HL-60 (cell line): ENCODE measurements at regions not wholly inside any gene's neighbourhood (a gene's known extent, or its start where the extent isn't known, plus 50 kb on each side); places are given as distances from the start of the nearest gene placed in this dataset.

Experiments
- CTCF ChIP-seq: IDR thresholded peaks from one replicate; pipeline ENCODE4 v1.5.1; 2011; ENCODE audit warnings: low read length, control low read depth, inconsistent platforms; ENCODE audit not compliant: insufficient read depth
- POLR2AphosphoS5 ChIP-seq: IDR thresholded peaks from 2 replicates; pipeline ENCODE4 v1.6.1; 2012; ENCODE audit warnings: low read depth
- TF ChIP-seq, protein P1 (sequence below): IDR thresholded peaks from 2 replicates; pipeline ENCODE4 v1.6.1; 2012; ENCODE audit warnings: low read depth; ENCODE audit not compliant: insufficient replicate concordance

- no peak for TF ChIP-seq CTCF
- TF ChIP-seq POLR2AphosphoS5: no peak
- TF ChIP-seq, protein P1, sequence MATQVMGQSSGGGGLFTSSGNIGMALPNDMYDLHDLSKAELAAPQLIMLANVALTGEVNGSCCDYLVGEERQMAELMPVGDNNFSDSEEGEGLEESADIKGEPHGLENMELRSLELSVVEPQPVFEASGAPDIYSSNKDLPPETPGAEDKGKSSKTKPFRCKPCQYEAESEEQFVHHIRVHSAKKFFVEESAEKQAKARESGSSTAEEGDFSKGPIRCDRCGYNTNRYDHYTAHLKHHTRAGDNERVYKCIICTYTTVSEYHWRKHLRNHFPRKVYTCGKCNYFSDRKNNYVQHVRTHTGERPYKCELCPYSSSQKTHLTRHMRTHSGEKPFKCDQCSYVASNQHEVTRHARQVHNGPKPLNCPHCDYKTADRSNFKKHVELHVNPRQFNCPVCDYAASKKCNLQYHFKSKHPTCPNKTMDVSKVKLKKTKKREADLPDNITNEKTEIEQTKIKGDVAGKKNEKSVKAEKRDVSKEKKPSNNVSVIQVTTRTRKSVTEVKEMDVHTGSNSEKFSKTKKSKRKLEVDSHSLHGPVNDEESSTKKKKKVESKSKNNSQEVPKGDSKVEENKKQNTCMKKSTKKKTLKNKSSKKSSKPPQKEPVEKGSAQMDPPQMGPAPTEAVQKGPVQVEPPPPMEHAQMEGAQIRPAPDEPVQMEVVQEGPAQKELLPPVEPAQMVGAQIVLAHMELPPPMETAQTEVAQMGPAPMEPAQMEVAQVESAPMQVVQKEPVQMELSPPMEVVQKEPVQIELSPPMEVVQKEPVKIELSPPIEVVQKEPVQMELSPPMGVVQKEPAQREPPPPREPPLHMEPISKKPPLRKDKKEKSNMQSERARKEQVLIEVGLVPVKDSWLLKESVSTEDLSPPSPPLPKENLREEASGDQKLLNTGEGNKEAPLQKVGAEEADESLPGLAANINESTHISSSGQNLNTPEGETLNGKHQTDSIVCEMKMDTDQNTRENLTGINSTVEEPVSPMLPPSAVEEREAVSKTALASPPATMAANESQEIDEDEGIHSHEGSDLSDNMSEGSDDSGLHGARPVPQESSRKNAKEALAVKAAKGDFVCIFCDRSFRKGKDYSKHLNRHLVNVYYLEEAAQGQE: no peak
Measured at GRCh38 chr2:67919490-67919889, 143.3 kb downstream of the C1D start.
